Cardiac fibroblast (primary cell): ENCODE measurements at regions not wholly inside any gene's neighbourhood (a gene's known extent, or its start where the extent isn't known, plus 50 kb on each side); places are given as distances from the start of the nearest gene placed in this dataset.
"Not testable (repeated sequence)": the region's sequence is repeated elsewhere in the genome, so short reads cannot be mapped to it uniquely, and the experiment has no call there.

ENCODE experiments used
- DNase-seq, 2 donors: peaks; one replicate each; pipeline versions ENCODE4 v3.0.0 to v3.0.0-alpha.2; 2010; ENCODE audit warnings: low read depth in 2 of 2
- H3K4me3 ChIP-seq, 2 donors: replicated peaks in 1 of 2; 1 replicate in 1 of 2; 2 replicates in 1 of 2; pipeline ENCODE4 v1.5.1; 2011; ENCODE audit warnings: low read depth in 2 of 2, low read length in 2 of 2, mild to moderate bottlenecking in 2 of 2, moderate library complexity in 1 of 2
- TF ChIP-seq, protein P1 (sequence below): IDR thresholded peaks from one replicate; pipeline ENCODE4 v1.5.1; 2011; ENCODE audit warnings: low read depth, mild to moderate bottlenecking, low read length, inconsistent platforms

DNA sequence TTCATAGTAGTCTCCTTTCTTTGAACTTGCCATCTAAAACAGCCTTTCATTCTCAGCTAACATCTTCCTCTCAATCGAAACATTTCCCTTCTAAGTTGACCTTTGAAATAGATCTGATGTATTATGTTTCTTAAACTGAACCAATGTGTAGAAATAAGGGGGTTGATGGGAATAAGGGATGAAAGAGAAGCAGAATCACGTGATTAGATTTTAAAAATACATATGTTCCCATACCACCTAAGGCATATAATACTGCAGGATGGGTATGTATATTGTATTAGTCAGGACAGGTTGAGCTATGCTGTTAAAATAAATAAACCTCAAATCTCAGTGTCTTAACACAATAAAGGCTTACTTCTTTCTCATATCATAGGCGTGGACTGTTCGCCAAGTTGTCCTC lies 207.5 kb upstream of the SRD5A2 start:
- DNase-seq, result no peak
- H3K4me3 ChIP-seq, result no peak overlapping the region
- TF ChIP-seq, protein P1, sequence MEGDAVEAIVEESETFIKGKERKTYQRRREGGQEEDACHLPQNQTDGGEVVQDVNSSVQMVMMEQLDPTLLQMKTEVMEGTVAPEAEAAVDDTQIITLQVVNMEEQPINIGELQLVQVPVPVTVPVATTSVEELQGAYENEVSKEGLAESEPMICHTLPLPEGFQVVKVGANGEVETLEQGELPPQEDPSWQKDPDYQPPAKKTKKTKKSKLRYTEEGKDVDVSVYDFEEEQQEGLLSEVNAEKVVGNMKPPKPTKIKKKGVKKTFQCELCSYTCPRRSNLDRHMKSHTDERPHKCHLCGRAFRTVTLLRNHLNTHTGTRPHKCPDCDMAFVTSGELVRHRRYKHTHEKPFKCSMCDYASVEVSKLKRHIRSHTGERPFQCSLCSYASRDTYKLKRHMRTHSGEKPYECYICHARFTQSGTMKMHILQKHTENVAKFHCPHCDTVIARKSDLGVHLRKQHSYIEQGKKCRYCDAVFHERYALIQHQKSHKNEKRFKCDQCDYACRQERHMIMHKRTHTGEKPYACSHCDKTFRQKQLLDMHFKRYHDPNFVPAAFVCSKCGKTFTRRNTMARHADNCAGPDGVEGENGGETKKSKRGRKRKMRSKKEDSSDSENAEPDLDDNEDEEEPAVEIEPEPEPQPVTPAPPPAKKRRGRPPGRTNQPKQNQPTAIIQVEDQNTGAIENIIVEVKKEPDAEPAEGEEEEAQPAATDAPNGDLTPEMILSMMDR, result no peak

DNA sequence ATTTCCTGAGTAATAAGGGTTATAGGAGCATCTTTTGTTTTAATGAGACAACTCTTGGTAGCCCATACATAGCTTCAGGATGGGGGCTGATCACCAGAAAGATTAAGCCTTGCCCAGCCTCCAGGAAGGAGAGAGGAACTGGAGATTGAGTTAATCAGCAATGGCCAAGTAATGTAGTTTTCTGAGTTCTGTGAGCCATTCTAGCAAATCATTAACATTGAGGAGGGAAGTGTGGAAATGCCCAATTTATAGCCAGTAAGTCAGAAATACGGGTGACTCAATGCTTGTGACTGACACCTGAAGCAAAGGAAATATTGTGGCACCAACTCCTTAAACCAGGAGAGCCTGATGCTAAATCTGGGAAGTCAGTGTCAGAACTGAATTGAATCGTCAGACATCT lies 205.1 kb upstream of the SRD5A2 start:
- no peak for DNase-seq

DNA sequence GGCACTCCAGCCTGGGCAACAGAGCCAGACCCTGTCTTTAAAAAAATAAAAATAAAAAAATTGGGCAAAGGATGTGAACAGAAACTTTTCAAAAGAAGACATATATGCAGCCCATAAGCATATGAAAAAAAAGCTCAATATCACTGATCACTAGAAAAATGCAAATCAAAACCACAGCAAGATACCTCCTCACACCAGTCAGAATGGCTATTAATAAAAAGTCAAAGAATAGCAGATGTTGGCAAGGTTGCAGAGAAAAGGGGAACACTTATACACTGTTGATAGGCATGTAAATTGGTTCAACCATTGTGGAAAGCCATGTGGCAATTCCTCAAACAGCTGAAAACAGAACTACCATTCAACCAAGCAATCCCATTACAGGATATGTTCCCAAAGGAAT lies 204.1 kb upstream of the SRD5A2 start:
- no peak overlapping the region for H3K4me3 ChIP-seq
- no peak for DNase-seq
- TF ChIP-seq, protein P1, result no peak

More for the DNA sequence above, 205.1 kb upstream of the SRD5A2 start:
- H3K4me3 ChIP-seq, result no peak overlapping the region
- TF ChIP-seq, protein P1, result no peak

DNA sequence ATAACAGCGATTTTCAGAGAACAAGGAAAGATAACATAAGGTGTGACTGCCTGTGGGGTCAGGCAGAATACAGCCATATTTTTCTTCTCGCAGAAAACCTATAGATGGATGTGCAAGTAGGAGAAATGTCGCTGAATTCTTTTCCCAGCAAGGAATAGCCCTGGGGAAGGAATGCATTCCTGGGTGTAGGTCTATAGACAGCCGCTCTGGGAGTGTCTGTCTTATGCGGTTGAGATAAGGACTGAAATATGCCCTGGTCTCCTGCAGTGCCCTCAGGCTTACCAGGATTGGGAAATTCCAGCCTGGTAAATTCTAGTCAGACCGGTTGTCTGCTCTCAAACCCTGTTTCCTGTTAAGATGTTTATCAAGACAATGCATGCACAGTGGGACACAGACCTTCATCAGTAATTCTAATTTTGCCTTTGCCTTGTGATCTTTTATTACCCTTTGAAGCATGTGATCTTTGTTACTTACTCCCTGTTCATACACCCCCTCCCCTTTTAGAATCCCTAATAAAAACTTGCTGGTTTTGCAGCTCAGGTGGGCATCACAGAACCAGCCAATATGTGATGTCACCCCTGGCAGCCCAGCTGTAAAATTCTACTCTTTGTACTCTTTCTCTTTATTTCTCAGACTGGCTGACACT lies 202.8 kb upstream of the SRD5A2 start:
- not testable (repeated sequence) for DNase-seq, H3K4me3 ChIP-seq

DNA sequence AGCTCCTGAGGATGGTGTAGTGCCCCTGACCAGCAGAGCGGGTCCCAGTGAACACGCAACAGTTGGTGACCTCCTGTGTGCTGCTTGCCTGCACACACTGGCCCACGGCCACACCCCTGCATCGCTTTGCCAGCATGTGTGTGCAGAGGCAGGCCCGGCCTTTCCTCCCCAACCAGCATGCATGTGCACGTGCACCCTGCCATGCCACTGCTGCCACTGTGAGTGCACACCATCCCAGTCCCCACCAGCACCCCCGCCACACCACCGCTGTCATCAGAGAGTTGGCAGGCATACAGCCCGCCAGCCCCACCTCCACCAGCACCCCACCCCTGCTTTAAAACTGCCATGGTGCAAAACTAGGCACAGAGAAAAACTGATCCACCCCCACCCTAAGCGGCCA lies 197.4 kb upstream of the SRD5A2 start:
- H3K4me3 ChIP-seq, result no peak overlapping the region
- TF ChIP-seq, protein P1, result no peak
- DNase-seq, result no peak

DNA sequence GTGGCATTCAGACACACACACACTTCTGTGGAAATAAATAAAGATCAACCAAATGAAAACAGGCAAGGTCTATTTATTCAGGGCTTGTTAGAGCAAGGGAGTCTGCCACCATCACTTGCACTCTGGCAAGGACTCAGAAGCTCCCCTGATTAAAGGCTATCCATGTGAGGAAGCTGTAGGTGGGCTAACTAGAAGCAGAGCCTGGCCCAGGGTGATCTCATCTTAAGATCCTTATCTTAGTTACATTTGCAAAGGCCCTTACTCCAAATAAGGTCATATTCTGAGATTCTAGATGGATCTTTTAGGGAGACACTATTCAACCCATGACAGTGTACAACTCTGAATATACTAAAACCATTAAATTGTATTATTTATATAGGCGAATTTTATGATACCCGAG lies 190.0 kb upstream of the SRD5A2 start:
- no peak overlapping the region for H3K4me3 ChIP-seq
- no peak for DNase-seq
- TF ChIP-seq, protein P1, result no peak

DNA sequence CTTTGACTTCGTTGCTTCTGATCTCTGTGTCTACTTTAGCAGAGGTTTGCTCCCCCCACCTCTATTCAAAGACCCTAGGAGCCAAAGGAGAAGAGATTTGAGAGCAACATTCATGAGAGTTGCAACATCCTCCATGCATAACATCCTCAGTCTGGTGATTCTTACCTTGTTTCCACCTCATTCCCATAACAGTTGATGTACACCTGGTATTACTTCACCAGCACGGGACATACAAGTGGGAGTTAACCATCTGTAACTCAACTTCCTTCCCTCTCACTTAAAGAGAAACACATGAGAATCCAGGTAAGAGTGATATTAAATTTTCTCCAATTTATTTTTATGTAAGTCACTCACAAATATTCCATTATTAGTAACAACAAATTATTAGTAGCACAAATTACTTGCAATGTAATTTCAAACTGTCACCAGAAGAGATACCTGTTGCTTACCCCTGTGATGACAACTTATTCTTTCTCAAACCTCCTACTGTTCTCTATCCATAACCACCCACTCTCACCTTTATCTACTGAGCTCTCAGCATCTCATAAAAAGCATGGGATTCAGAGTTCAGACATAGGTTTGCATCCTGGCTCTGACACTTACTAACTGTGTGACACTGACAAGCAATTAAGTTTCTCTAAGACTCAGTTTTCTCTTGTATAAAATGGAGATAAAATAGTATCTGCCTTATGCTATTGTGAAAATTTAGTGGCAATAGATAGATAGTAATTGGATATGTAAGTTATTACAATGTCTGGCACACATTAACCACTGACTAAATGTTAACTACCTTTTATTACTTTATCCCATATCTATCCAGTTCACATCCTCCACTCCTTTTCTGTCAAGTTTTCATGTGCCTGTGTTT lies 184.6 kb upstream of the SRD5A2 start:
- DNase-seq, result no peak
- TF ChIP-seq, protein P1, result no peak
- no peak overlapping the region for H3K4me3 ChIP-seq
